ENCODE measurements at regions not wholly inside any gene's neighbourhood (a gene's known extent, or its start where the extent isn't known, plus 50 kb on each side); places are given as distances from the start of the nearest gene placed in this dataset.
"Not testable (repeated sequence)": the region's sequence is repeated elsewhere in the genome, so short reads cannot be mapped to it uniquely, and the experiment has no call there.

- H4K20me1 ChIP-seq (ENCODE audit: low read depth, low read length) = no peaks in the 10 kb centered on the region
- H3K9ac ChIP-seq (ENCODE audit: low read length) = no peak overlapping the region
- H3K9me3 ChIP-seq (ENCODE audit: insufficient read depth, low read length) = no peaks in the 10 kb centered on the region
- no peak overlapping the region for H3K4me2 ChIP-seq (ENCODE audit: low read depth, low read length, poor library complexity, severe bottlenecking)
- H3K27ac ChIP-seq (ENCODE audit: low read depth, low read length) = no peak overlapping the region
- H3K4me3 ChIP-seq (ENCODE audit: insufficient read depth, low read length, poor library complexity, severe bottlenecking) = no peak overlapping the region
- TF ChIP-seq CTCF (IDR thresholded peaks at IDR 0.05; ENCODE audit: insufficient read depth, low read length, poor library complexity, severe bottlenecking) (no peak), EZH2phosphoT487 (conservative IDR thresholded peaks at IDR 0.05; ENCODE audit: low read length) (no peak)
- H2AFZ ChIP-seq (ENCODE audit: low read depth, low read length, severe bottlenecking) = no peak overlapping the region
- no peaks in the 10 kb centered on the region for H3K36me3 ChIP-seq (ENCODE audit: low read length)
- H3K79me2 ChIP-seq (ENCODE audit: insufficient read depth, low read length) = no peaks in the 10 kb centered on the region
- no peaks in the 10 kb centered on the region for H3K27me3 ChIP-seq (ENCODE audit: low read length)
- no peaks in the 10 kb centered on the region for H3K9me2 ChIP-seq (replicated peaks; ENCODE audit: insufficient read depth, low read length)
- H3F3A ChIP-seq (ENCODE audit: insufficient read depth) = no peaks in the 10 kb centered on the region
Observed at GRCh38 chr13:40370661-40371060, 295.8 kb downstream of the FOXO1 start.

GRCh38 chr13:40371531-40372125, 294.8 kb downstream of the FOXO1 start:
- Histone ChIP-seq H2AFZ (ENCODE audit: low read depth, low read length, severe bottlenecking) (no peak overlapping the region), H3K79me2 (ENCODE audit: insufficient read depth, low read length) (no peaks in the 10 kb centered on the region), H3K27ac (ENCODE audit: low read depth, low read length) (no peak overlapping the region), H3F3A (ENCODE audit: insufficient read depth) (no peaks in the 10 kb centered on the region), H3K4me2 (ENCODE audit: low read depth, low read length, poor library complexity, severe bottlenecking) (no peak overlapping the region), H3K9me3 (ENCODE audit: insufficient read depth, low read length) (no peaks in the 10 kb centered on the region), H3K9me2 (replicated peaks; ENCODE audit: insufficient read depth, low read length) (no peaks in the 10 kb centered on the region), H3K9ac (ENCODE audit: low read length) (no peak overlapping the region), H3K4me3 (ENCODE audit: insufficient read depth, low read length, poor library complexity, severe bottlenecking) (no peak overlapping the region), H4K20me1 (ENCODE audit: low read depth, low read length) (no peaks in the 10 kb centered on the region), H3K27me3 (ENCODE audit: low read length) (no peaks in the 10 kb centered on the region), H3K36me3 (ENCODE audit: low read length) (no peaks in the 10 kb centered on the region)
- TF ChIP-seq CTCF (IDR thresholded peaks at IDR 0.05; ENCODE audit: insufficient read depth, low read length, poor library complexity, severe bottlenecking) (no peak), EZH2phosphoT487 (conservative IDR thresholded peaks at IDR 0.05; ENCODE audit: low read length) (no peak)

GRCh38 chr13:40373608-40374007, 292.8 kb downstream of the FOXO1 start:
- not testable (repeated sequence) for H3K79me2 ChIP-seq (ENCODE audit: insufficient read depth, low read length); H4K20me1 ChIP-seq (ENCODE audit: low read depth, low read length); H3K9ac ChIP-seq (ENCODE audit: low read length); H3K4me2 ChIP-seq (ENCODE audit: low read depth, low read length, poor library complexity, severe bottlenecking); H3K9me3 ChIP-seq (ENCODE audit: insufficient read depth, low read length); H3K27me3 ChIP-seq (ENCODE audit: low read length); H3K27ac ChIP-seq (ENCODE audit: low read depth, low read length); H3K4me3 ChIP-seq (ENCODE audit: insufficient read depth, low read length, poor library complexity, severe bottlenecking); H3K9me2 ChIP-seq (replicated peaks; ENCODE audit: insufficient read depth, low read length); H3F3A ChIP-seq (ENCODE audit: insufficient read depth); H3K36me3 ChIP-seq (ENCODE audit: low read length); H2AFZ ChIP-seq (ENCODE audit: low read depth, low read length, severe bottlenecking)

GRCh38 chr13:40375489-40376171, 290.8 kb downstream of the FOXO1 start:
- Histone ChIP-seq H3F3A (ENCODE audit: insufficient read depth) (no peaks in the 10 kb centered on the region), H2AFZ (ENCODE audit: low read depth, low read length, severe bottlenecking) (no peak overlapping the region), H3K27ac (ENCODE audit: low read depth, low read length) (no peak overlapping the region), H3K4me2 (ENCODE audit: low read depth, low read length, poor library complexity, severe bottlenecking) (no peak overlapping the region), H3K36me3 (ENCODE audit: low read length) (no peaks in the 10 kb centered on the region), H3K27me3 (ENCODE audit: low read length) (no peaks in the 10 kb centered on the region), H4K20me1 (ENCODE audit: low read depth, low read length) (no peaks in the 10 kb centered on the region), H3K9me2 (replicated peaks; ENCODE audit: insufficient read depth, low read length) (no peaks in the 10 kb centered on the region), H3K79me2 (ENCODE audit: insufficient read depth, low read length) (no peaks in the 10 kb centered on the region), H3K9ac (ENCODE audit: low read length) (no peak overlapping the region), H3K9me3 (ENCODE audit: insufficient read depth, low read length) (no peaks in the 10 kb centered on the region), H3K4me3 (ENCODE audit: insufficient read depth, low read length, poor library complexity, severe bottlenecking) (no peak overlapping the region)
- TF ChIP-seq EZH2phosphoT487 (conservative IDR thresholded peaks at IDR 0.05; ENCODE audit: low read length) = no peak
- TF ChIP-seq CTCF (IDR thresholded peaks at IDR 0.05; ENCODE audit: insufficient read depth, low read length, poor library complexity, severe bottlenecking) = no peak

Data from SU-DHL-6 (cell line).